T-helper 17 cell (primary cell): ENCODE measurements at regions not wholly inside any gene's neighbourhood (a gene's known extent, or its start where the extent isn't known, plus 50 kb on each side); places are given as distances from the start of the nearest gene placed in this dataset.

Experiments used
- ATAC-seq: fragments of 150-1000 bp; cut with Tn5 transposase; 2 replicates; pipeline ENCODE4 v1.10.0; 2021; ENCODE audit warnings: mild to moderate bottlenecking, moderate library complexity
- DNase-seq, 3 donors: peaks; one replicate each; pipeline versions ENCODE4 v3.0.0 to v3.0.0-alpha.2; 2020 to 2021
- H3K9me3 ChIP-seq: one replicate; pipeline ENCODE4 v1.7.0; 2013; ENCODE audit warnings: low read length, mild to moderate bottlenecking; ENCODE audit not compliant: control insufficient read depth, poor library complexity, severe bottlenecking
- H3K27ac Mint-ChIP-seq: one replicate; pipeline ENCODE4 v1.8.0; 2022; ENCODE audit warnings: mild to moderate bottlenecking, moderate library complexity, mixed read lengths
- H3K27me3 Mint-ChIP-seq: one replicate; pipeline ENCODE4 v1.8.0; 2022; ENCODE audit warnings: mixed read lengths
- H3K36me3 Mint-ChIP-seq: one replicate; pipeline ENCODE4 v1.8.0; 2022; ENCODE audit warnings: low read depth, mixed read lengths
- H3K4me1 Mint-ChIP-seq: one replicate; pipeline ENCODE4 v1.8.0; 2022; ENCODE audit warnings: mild to moderate bottlenecking, mixed read lengths
- H3K4me3 Mint-ChIP-seq: one replicate; pipeline ENCODE4 v1.8.0; 2022; ENCODE audit warnings: mild to moderate bottlenecking, moderate library complexity, mixed read lengths

DNA sequence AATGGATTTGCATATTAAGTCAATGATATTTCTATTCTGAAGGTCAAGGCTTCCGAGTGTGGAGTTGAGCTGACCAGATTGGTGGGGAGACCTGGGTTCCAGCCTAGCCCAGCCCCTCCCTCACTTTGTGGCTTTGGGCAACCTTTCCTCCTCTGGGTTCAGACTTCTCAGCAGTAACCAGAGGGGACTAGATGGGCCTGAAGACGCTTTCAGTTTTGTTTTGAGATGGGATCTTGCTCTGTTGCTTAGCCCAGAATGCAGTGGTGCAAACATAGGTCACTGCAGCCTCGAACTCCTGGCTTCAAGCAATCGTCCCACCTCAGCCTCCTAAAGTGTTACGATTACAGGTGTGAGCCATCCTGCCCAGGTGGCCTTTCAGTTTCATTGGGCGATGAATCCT lies 68.1 kb upstream of the LEP start:
- no peak for ATAC-seq
- no peak for DNase-seq
- Mint-ChIP-seq H3K27me3 (peaks cover 74% of the 10 kb centered on the region), H3K36me3 (peaks cover 7% of the 10 kb centered on the region), H3K4me3 (no peak overlapping the region), H3K4me1 (peaks cover 8% of the 10 kb centered on the region), H3K27ac (no peak overlapping the region)
- no peaks in the 10 kb centered on the region for H3K9me3 ChIP-seq

GRCh38 chr7:128174386-128174785 lies 66.7 kb upstream of the LEP start:
- H3K9me3 ChIP-seq, result no peaks in the 10 kb centered on the region
- Mint-ChIP-seq H3K27ac (no peak overlapping the region), H3K27me3 (peaks cover 69% of the 10 kb centered on the region), H3K4me3 (no peak overlapping the region), H3K36me3 (peaks cover 7% of the 10 kb centered on the region), H3K4me1 (peaks cover 5% of the 10 kb centered on the region)
- ATAC-seq, result no peak
- no peak for DNase-seq

DNA sequence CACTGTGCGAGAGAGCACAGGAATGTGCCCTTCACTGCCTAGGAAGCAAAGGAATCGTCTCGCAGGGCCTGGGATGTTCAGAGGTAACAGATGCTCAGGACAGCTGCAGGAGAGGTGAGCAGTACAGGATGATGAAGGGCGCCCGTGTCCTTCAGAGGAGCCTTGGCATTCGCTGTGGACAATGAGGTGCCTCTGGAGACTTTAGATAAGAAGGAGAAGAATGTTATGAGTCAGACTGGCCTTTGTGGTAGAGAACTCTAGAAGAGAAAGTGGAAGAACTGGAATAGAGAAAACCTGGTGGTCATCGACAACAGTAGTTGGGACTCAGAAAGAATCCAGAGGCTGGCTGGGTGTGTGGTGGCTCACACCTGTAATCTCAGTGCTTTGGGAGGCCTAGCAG lies 64.4 kb upstream of the LEP start:
- no peaks in the 10 kb centered on the region for H3K9me3 ChIP-seq
- Mint-ChIP-seq H3K36me3 (peaks cover 10% of the 10 kb centered on the region), H3K4me1 (peaks cover 5% of the 10 kb centered on the region), H3K27ac (no peak overlapping the region), H3K27me3 (peaks cover 65% of the 10 kb centered on the region), H3K4me3 (no peak overlapping the region)
- DNase-seq (no peak), ATAC-seq (no peak)

DNA sequence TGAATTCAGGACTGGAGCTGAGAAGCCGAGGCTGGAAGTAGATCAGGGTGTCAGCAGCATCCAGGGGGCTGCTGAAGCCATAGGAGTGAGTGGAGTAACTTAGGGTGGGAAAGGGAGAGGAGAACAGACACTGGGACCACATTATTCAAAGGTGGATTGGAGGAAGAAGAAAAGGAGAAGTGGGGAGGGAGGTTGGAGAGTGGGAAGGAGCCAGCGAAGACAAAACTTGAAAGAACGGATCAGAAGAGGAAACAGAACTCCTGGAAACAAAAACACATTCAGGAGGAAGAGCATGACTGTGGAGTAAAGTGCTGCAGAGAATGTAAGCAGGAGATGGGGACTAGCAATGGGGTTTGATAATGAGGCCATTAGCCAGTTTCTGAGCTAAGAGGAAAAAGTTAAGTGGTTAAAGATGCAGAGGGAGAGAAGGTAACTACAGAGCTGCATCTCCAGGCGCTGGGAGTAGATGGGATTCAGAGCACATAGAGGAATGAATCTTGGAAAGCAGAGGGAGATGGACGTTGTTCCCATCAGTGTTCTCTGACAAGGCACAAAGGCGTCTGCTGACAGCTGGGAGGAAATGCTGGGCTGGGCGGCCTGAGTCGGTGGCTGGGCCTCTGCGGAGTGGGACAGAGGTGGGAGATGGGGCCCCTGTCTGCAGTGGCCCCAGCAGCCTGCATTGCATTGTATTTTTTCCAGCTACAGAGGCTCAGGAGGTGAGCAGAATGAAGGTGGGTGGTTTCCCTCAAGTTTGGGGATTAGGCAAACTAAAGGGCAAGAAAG lies 63.1 kb upstream of the LEP start:
- no peak for ATAC-seq
- Mint-ChIP-seq H3K27ac (no peak overlapping the region), H3K4me3 (no peak overlapping the region), H3K27me3 (peaks cover 69% of the 10 kb centered on the region), H3K4me1 (peaks cover 7% of the 10 kb centered on the region), H3K36me3 (peaks cover 14% of the 10 kb centered on the region)
- no peak for DNase-seq
- H3K9me3 ChIP-seq, result no peaks in the 10 kb centered on the region

DNA sequence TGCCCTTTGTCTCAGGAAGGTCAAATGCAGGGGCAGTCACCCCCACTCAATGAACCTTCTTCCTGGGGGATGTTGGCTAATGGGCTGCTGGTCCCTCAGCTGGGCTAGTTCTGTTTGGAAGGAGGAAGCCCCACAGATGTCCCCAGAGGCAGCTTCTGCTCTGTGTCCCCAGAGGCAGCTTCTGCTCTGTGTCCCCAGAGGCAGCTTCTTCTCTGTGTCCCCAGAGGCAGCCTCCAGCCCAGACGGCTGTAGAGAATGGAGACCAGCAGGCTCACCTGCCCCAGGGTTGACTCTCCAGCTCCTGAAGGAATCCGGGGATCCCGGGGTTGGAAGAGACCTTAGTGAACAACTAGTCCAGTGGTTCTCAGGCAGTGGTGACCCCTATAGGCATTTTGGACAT lies 62.5 kb upstream of the LEP start:
- ATAC-seq, result peak; percentile 35
- H3K4me3 Mint-ChIP-seq, result no peak overlapping the region
- H3K9me3 ChIP-seq, result no peaks in the 10 kb centered on the region

GRCh38 chr7:128188396-128189230 lies 52.5 kb upstream of the LEP start:
- peaks cover 2% of the 10 kb centered on the region for H3K36me3 Mint-ChIP-seq
- H3K27ac Mint-ChIP-seq, result no peak overlapping the region
- peaks cover 39% of the 10 kb centered on the region for H3K27me3 Mint-ChIP-seq
- DNase-seq (no peak), ATAC-seq (no peak)
- H3K9me3 ChIP-seq, result no peaks in the 10 kb centered on the region
- no peak overlapping the region for H3K4me3 Mint-ChIP-seq
- H3K4me1 Mint-ChIP-seq, result peaks cover 4% of the 10 kb centered on the region

More for the DNA sequence above, 62.5 kb upstream of the LEP start:
- H3K36me3 Mint-ChIP-seq, result peaks cover 14% of the 10 kb centered on the region
- H3K27ac Mint-ChIP-seq, result no peak overlapping the region
- peaks cover 72% of the 10 kb centered on the region for H3K27me3 Mint-ChIP-seq
- peaks cover 7% of the 10 kb centered on the region for H3K4me1 Mint-ChIP-seq
- DNase-seq, result no peak

DNA sequence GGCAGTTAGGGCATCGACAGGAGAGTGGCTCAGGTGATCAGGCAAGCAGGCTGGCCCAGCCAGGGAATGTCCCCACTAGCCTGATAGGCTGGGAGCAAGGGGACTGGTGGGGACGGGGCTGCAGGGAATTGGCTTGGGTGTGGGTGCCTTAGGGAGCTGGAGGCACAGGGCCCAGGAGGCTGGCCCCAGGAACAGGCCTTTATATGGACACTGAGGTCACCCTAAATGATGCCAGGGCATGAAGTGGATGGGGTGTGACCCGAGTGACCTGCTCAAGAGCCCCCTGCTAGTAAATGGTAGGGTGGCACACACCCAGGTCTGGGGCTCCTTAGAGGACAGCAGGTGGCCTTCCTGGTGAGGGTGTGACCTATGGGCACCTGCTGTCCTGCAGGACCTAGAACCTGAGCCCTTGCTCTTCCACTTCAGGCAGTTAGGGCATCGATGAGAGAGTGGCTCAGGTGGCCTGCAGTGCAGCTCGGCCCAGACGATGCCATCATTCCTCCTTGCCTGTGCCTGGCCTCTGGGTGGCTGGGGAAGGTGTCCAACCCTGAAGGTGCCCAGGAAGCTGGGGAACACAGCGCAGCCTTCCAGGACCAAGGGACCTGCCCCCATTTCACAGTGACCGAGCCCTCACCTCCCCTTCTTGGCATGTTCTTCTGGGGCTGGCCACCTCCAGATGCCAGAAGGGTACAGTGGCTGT lies 51.7 kb upstream of the LEP start:
- H3K4me3 Mint-ChIP-seq, result no peak overlapping the region
- peaks cover 4% of the 10 kb centered on the region for H3K4me1 Mint-ChIP-seq
- peaks cover 34% of the 10 kb centered on the region for H3K27me3 Mint-ChIP-seq
- ATAC-seq, result no peak
- no peaks in the 10 kb centered on the region for H3K9me3 ChIP-seq
- peaks cover 2% of the 10 kb centered on the region for H3K36me3 Mint-ChIP-seq
- H3K27ac Mint-ChIP-seq, result no peak overlapping the region
- DNase-seq, result no peak

DNA sequence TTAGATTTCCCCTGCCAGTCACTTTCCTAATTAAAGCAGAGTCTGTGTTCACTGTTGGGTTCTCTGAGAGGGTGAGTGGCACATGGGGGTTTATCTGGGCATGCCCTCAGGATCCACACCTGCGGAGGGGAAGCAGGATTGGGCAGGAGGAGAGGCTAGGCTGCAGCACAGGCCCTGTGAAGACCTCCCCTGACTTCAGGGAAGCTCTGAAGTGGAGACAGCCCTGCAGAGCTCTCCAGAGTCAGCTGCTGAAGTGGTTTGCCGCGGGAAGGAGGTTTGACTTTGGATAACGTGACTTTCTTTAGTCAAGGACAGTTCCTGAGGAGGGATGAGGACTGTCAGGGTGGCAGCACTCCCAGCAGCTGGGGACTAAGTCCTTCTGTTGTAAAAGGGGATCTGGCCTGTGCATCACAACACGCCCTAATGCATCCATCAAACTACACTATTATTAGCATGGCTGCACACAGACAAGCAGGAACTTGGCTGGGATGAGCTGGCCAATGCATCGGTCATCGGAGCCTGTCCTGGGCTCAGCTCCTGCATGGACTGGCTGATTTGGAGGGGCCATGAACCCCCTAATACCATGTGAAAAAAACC lies 50.9 kb upstream of the LEP start:
- no peak for ATAC-seq
- no peaks in the 10 kb centered on the region for H3K9me3 ChIP-seq
- DNase-seq, result no peak
- H3K27me3 Mint-ChIP-seq, result peaks cover 34% of the 10 kb centered on the region
- no peak overlapping the region for H3K4me3 Mint-ChIP-seq
- H3K4me1 Mint-ChIP-seq, result peaks cover 4% of the 10 kb centered on the region
- no peak overlapping the region for H3K27ac Mint-ChIP-seq
- H3K36me3 Mint-ChIP-seq, result peaks cover 2% of the 10 kb centered on the region

- Mint-ChIP-seq H3K4me3 (no peak overlapping the region), H3K27me3 (peaks cover 34% of the 10 kb centered on the region), H3K4me1 (peaks cover 2% of the 10 kb centered on the region), H3K27ac (no peak overlapping the region), H3K36me3 (peaks cover 2% of the 10 kb centered on the region)
- DNase-seq (no peak), ATAC-seq (no peak)
- no peaks in the 10 kb centered on the region for H3K9me3 ChIP-seq
Measured at GRCh38 chr7:128191136-128191844, 49.8 kb upstream of the LEP start.
